Muscle layer of colon (tissue), 2 donors: ENCODE measurements at regions not wholly inside any gene's neighbourhood (a gene's known extent, or its start where the extent isn't known, plus 50 kb on each side); places are given as distances from the start of the nearest gene placed in this dataset.
"Not testable (repeated sequence)": the region's sequence is repeated elsewhere in the genome, so short reads cannot be mapped to it uniquely, and the experiment has no call there.

Experiments used
- H3K27ac ChIP-seq: one replicate; pipeline ENCODE4 v1.7.0; 2013; ENCODE audit warnings: low read depth, mild to moderate bottlenecking, low read length, moderate library complexity
- H3K27me3 ChIP-seq, 2 donors: one replicate each; pipeline ENCODE4 v1.7.0; 2013; ENCODE audit warnings: low read length in 2 of 2, mild to moderate bottlenecking in 2 of 2; ENCODE audit not compliant: insufficient read depth in 2 of 2, control insufficient read depth in 1 of 2
- H3K36me3 ChIP-seq: one replicate; pipeline ENCODE4 v1.7.0; 2013; ENCODE audit warnings: mild to moderate bottlenecking, low read length; ENCODE audit not compliant: insufficient read depth
- H3K4me1 ChIP-seq: one replicate; pipeline ENCODE4 v1.7.0; 2013; ENCODE audit warnings: mild to moderate bottlenecking, low read length; ENCODE audit not compliant: insufficient read depth
- H3K4me3 ChIP-seq, 2 donors: one replicate each; pipeline ENCODE4 v1.7.0; 2013; ENCODE audit warnings: low read length in 2 of 2, low read depth in 1 of 2, mild to moderate bottlenecking in 1 of 2, moderate library complexity in 1 of 2
- H3K9ac ChIP-seq: one replicate; pipeline ENCODE4 v1.7.0; 2013; ENCODE audit warnings: low read length
- H3K9me3 ChIP-seq: one replicate; pipeline ENCODE4 v1.7.0; 2013; ENCODE audit warnings: mild to moderate bottlenecking, low read length
- donor health status: abdominal sarcoma.
- donor health status: Adenocarcinoma of cecum.

- Histone ChIP-seq H3K27me3 (no peaks in the 10 kb centered on the region), H3K27ac (no peak overlapping the region), H3K36me3 (no peaks in the 10 kb centered on the region), H3K4me3 (no peak overlapping the region), H3K9me3 (no peaks in the 10 kb centered on the region), H3K9ac (no peak overlapping the region), H3K4me1 (no peaks in the 10 kb centered on the region)
These were observed 636.0 kb upstream of the MMS22L start for GRCh38 chr6:97919046-97919445.

GRCh38 chr6:97919631-97920030, 636.6 kb upstream of the MMS22L start:
- Histone ChIP-seq H3K9ac (no peak overlapping the region), H3K9me3 (no peaks in the 10 kb centered on the region), H3K36me3 (no peaks in the 10 kb centered on the region), H3K4me1 (no peaks in the 10 kb centered on the region), H3K27me3 (no peaks in the 10 kb centered on the region), H3K27ac (no peak overlapping the region), H3K4me3 (no peak overlapping the region)

GRCh38 chr6:97923249-97923648, 640.2 kb upstream of the MMS22L start:
- no peaks in the 10 kb centered on the region for H3K27me3 ChIP-seq
- H3K4me3 ChIP-seq: no peak overlapping the region
- no peaks in the 10 kb centered on the region for H3K36me3 ChIP-seq
- H3K9ac ChIP-seq: no peak overlapping the region
- H3K4me1 ChIP-seq: no peaks in the 10 kb centered on the region
- no peak overlapping the region for H3K27ac ChIP-seq
- no peaks in the 10 kb centered on the region for H3K9me3 ChIP-seq

GRCh38 chr6:97925504-97925903, 642.5 kb upstream of the MMS22L start:
- no peaks in the 10 kb centered on the region for H3K4me1 ChIP-seq
- no peaks in the 10 kb centered on the region for H3K36me3 ChIP-seq
- no peak overlapping the region for H3K9ac ChIP-seq
- no peak overlapping the region for H3K4me3 ChIP-seq
- no peaks in the 10 kb centered on the region for H3K27me3 ChIP-seq
- no peak overlapping the region for H3K27ac ChIP-seq
- no peaks in the 10 kb centered on the region for H3K9me3 ChIP-seq

- no peaks in the 10 kb centered on the region for H3K27me3 ChIP-seq
- H3K36me3 ChIP-seq: no peaks in the 10 kb centered on the region
- H3K9ac ChIP-seq: no peak overlapping the region
- no peaks in the 10 kb centered on the region for H3K9me3 ChIP-seq
- no peak overlapping the region for H3K27ac ChIP-seq
- no peak overlapping the region for H3K4me3 ChIP-seq
- no peaks in the 10 kb centered on the region for H3K4me1 ChIP-seq
These were observed 656.6 kb upstream of the MMS22L start for GRCh38 chr6:97939440-97940168.

GRCh38 chr6:97947841-97948240, 664.8 kb upstream of the MMS22L start:
- H3K36me3 ChIP-seq: no peaks in the 10 kb centered on the region
- H3K9me3 ChIP-seq: no peaks in the 10 kb centered on the region
- no peak overlapping the region for H3K9ac ChIP-seq
- no peaks in the 10 kb centered on the region for H3K4me1 ChIP-seq
- H3K4me3 ChIP-seq: no peak overlapping the region
- no peak overlapping the region for H3K27ac ChIP-seq
- H3K27me3 ChIP-seq: no peaks in the 10 kb centered on the region

- Histone ChIP-seq H3K27me3 (no peaks in the 10 kb centered on the region), H3K4me1 (no peaks in the 10 kb centered on the region), H3K9ac (no peak overlapping the region), H3K4me3 (no peak overlapping the region), H3K27ac (no peak overlapping the region), H3K9me3 (no peaks in the 10 kb centered on the region), H3K36me3 (no peaks in the 10 kb centered on the region)
These were observed 675.1 kb upstream of the MMS22L start for GRCh38 chr6:97958134-97958533.

- Histone ChIP-seq H3K9ac (no peak overlapping the region), H3K36me3 (no peaks in the 10 kb centered on the region), H3K27me3 (no peaks in the 10 kb centered on the region), H3K9me3 (no peaks in the 10 kb centered on the region), H3K4me3 (no peak overlapping the region), H3K4me1 (no peaks in the 10 kb centered on the region), H3K27ac (no peak overlapping the region)
These were observed 680.2 kb upstream of the MMS22L start for GRCh38 chr6:97963193-97963592.

GRCh38 chr6:97969065-97969464, 686.0 kb upstream of the MMS22L start:
- H3K4me1 ChIP-seq: no peaks in the 10 kb centered on the region
- H3K9me3 ChIP-seq: no peaks in the 10 kb centered on the region
- H3K4me3 ChIP-seq: no peak overlapping the region
- no peaks in the 10 kb centered on the region for H3K36me3 ChIP-seq
- no peaks in the 10 kb centered on the region for H3K27me3 ChIP-seq
- H3K9ac ChIP-seq: no peak overlapping the region
- H3K27ac ChIP-seq: no peak overlapping the region

- Histone ChIP-seq H3K9me3 (no peaks in the 10 kb centered on the region), H3K36me3 (no peaks in the 10 kb centered on the region), H3K9ac (no peak overlapping the region), H3K27ac (no peak overlapping the region), H3K4me1 (no peaks in the 10 kb centered on the region), H3K4me3 (no peak overlapping the region), H3K27me3 (no peaks in the 10 kb centered on the region)
These were observed 694.1 kb upstream of the MMS22L start for GRCh38 chr6:97977084-97977483.

GRCh38 chr6:97978855-97979271, 695.8 kb upstream of the MMS22L start:
- Histone ChIP-seq H3K36me3 (no peaks in the 10 kb centered on the region), H3K4me3 (no peak overlapping the region), H3K9me3 (no peaks in the 10 kb centered on the region), H3K9ac (no peak overlapping the region), H3K4me1 (no peaks in the 10 kb centered on the region), H3K27ac (no peak overlapping the region), H3K27me3 (no peaks in the 10 kb centered on the region)

- H3K4me1 ChIP-seq, H3K9ac ChIP-seq, H3K27ac ChIP-seq, H3K4me3 ChIP-seq, H3K27me3 ChIP-seq, H3K36me3 ChIP-seq, H3K9me3 ChIP-seq: not testable (repeated sequence)
These were observed 696.3 kb upstream of the MMS22L start for GRCh38 chr6:97979285-97979684.
